CD8-positive, alpha-beta memory T cell (primary cell): ENCODE measurements at regions not wholly inside any gene's neighbourhood (a gene's known extent, or its start where the extent isn't known, plus 50 kb on each side); places are given as distances from the start of the nearest gene placed in this dataset.

Experiments
- CTCF ChIA-PET: fragments of 350-600 bp; sonication (Branson Sonifier 250); formaldehyde crosslinking; loops from one replicate; lab custom pipeline; 2021; ENCODE audit warnings: antibody characterized with exemption; lab: Charles Lee
- POLR2A ChIA-PET: fragments of 350-600 bp; sonication (Branson Sonifier 250); formaldehyde crosslinking; loops from one replicate; lab custom pipeline; 2021; ENCODE audit warnings: antibody characterized with exemption; lab: Charles Lee
- DNase-seq, 5 donors: peaks; one replicate each; pipeline versions ENCODE4 v3.0.0 to v3.0.0-alpha.2; 2020 to 2022; ENCODE audit warnings: mixed read lengths in 1 of 5
- H3K27ac ChIP-seq: one replicate; pipeline ENCODE4 v1.7.0; 2013; ENCODE audit warnings: low read depth, mild to moderate bottlenecking, low read length, moderate library complexity
- H3K27me3 ChIP-seq: 2 replicates; pipeline ENCODE4 v1.7.0; 2013; ENCODE audit warnings: low read length, mild to moderate bottlenecking; ENCODE audit not compliant: insufficient read depth, poor library complexity, severe bottlenecking
- H3K36me3 ChIP-seq: 2 replicates; pipeline ENCODE4 v1.7.0; 2013; ENCODE audit warnings: mild to moderate bottlenecking, low read length, moderate library complexity; ENCODE audit not compliant: insufficient read depth
- H3K4me1 ChIP-seq: 2 replicates; pipeline ENCODE4 v1.7.0; 2013; ENCODE audit warnings: mild to moderate bottlenecking, low read length, moderate library complexity; ENCODE audit not compliant: insufficient read depth
- H3K4me3 ChIP-seq: 2 replicates; pipeline ENCODE4 v1.7.0; 2013; ENCODE audit warnings: mild to moderate bottlenecking, low read length
- H3K9me3 ChIP-seq: 2 replicates; pipeline ENCODE4 v1.7.0; 2013; ENCODE audit warnings: mild to moderate bottlenecking, low read length
- H3K27ac Mint-ChIP-seq, 8 donors: one replicate each; pipeline ENCODE4 v1.8.0; 2020 to 2021; ENCODE audit warnings: mixed read lengths in 8 of 8, mild to moderate bottlenecking in 6 of 8, inconsistent platforms in 3 of 8, moderate library complexity in 3 of 8
- H3K27me3 Mint-ChIP-seq, 2 donors: one replicate each; pipeline ENCODE4 v1.8.0; 2020 to 2021; ENCODE audit warnings: mixed read lengths in 2 of 2, mild to moderate bottlenecking in 1 of 2, moderate library complexity in 1 of 2
- H3K36me3 Mint-ChIP-seq, 3 donors: one replicate each; pipeline ENCODE4 v1.8.0; 2020 to 2021; ENCODE audit warnings: mixed read lengths in 3 of 3, inconsistent platforms in 1 of 3, mild to moderate bottlenecking in 1 of 3
- H3K4me1 Mint-ChIP-seq, 3 donors: one replicate each; pipeline ENCODE4 v1.8.0; 2020 to 2021; ENCODE audit warnings: mixed read lengths in 3 of 3, inconsistent platforms in 1 of 3, mild to moderate bottlenecking in 1 of 3
- H3K4me3 Mint-ChIP-seq, 7 donors: one replicate each; pipeline ENCODE4 v1.8.0; 2020 to 2021; ENCODE audit warnings: mixed read lengths in 7 of 7, mild to moderate bottlenecking in 6 of 7, moderate library complexity in 4 of 7, inconsistent platforms in 2 of 7
- H3K9me3 Mint-ChIP-seq, 5 donors: one replicate each; pipeline ENCODE4 v1.8.0; 2020 to 2022; ENCODE audit warnings: mixed read lengths in 5 of 5, mild to moderate bottlenecking in 3 of 5, moderate library complexity in 2 of 5, inconsistent platforms in 1 of 5

- no peak overlapping the region for H3K27ac Mint-ChIP-seq
- POLR2A ChIA-PET: no interaction called here
Measured at GRCh38 chr2:14234911-14235310, 397.6 kb upstream of the LRATD1 start.

DNA sequence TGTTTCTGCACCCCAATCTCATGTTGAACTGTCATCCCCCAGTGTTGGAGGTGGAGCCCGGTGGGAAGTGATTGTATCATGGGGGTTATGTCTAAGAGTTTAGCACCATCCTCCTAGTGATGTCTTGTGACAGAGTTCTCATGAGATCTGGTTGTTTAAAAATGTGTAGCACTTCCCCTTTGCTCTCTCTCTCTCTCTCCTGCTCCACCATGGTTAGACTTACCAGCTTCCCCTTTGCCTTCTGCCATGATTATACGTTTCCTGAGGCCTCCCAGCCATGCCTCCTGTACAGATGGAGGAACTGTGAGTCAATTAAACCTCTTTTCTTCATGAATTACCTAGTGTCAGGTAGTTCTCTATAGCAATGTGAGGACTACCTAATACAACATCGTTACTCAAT, 396.9 kb upstream of the LRATD1 start:
- H3K9me3 Mint-ChIP-seq: peaks cover 0 to 21% (median 9%) of the 10 kb centered on the region in 5 donors
- no peak overlapping the region for H3K27ac Mint-ChIP-seq
- ChIA-PET CTCF (no interaction called here), POLR2A (no interaction called here)
- no peak overlapping the region for H3K4me3 ChIP-seq
- no peaks in the 10 kb centered on the region for H3K36me3 Mint-ChIP-seq
- H3K27me3 Mint-ChIP-seq: no peaks in the 10 kb centered on the region
- H3K27ac ChIP-seq: no peak overlapping the region
- no peaks in the 10 kb centered on the region for H3K27me3 ChIP-seq
- no peaks in the 10 kb centered on the region for H3K9me3 ChIP-seq
- no peaks in the 10 kb centered on the region for H3K36me3 ChIP-seq
- H3K4me3 Mint-ChIP-seq: no peak overlapping the region
- no peaks in the 10 kb centered on the region for H3K4me1 Mint-ChIP-seq
- DNase-seq: no peak
- no peaks in the 10 kb centered on the region for H3K4me1 ChIP-seq

More at GRCh38 chr2:14234911-14235310, 397.6 kb upstream of the LRATD1 start:
- no peak overlapping the region for H3K4me3 Mint-ChIP-seq
- DNase-seq: no peak
- CTCF ChIA-PET: no interaction called here
- peaks cover 0 to 22% (median 9%) of the 10 kb centered on the region in 5 donors for H3K9me3 Mint-ChIP-seq
- Histone ChIP-seq H3K36me3 (no peaks in the 10 kb centered on the region), H3K27me3 (no peaks in the 10 kb centered on the region), H3K9me3 (no peaks in the 10 kb centered on the region), H3K4me3 (no peak overlapping the region), H3K4me1 (no peaks in the 10 kb centered on the region), H3K27ac (no peak overlapping the region)
- no peaks in the 10 kb centered on the region for H3K4me1 Mint-ChIP-seq
- no peaks in the 10 kb centered on the region for H3K36me3 Mint-ChIP-seq
- H3K27me3 Mint-ChIP-seq: no peaks in the 10 kb centered on the region

DNA sequence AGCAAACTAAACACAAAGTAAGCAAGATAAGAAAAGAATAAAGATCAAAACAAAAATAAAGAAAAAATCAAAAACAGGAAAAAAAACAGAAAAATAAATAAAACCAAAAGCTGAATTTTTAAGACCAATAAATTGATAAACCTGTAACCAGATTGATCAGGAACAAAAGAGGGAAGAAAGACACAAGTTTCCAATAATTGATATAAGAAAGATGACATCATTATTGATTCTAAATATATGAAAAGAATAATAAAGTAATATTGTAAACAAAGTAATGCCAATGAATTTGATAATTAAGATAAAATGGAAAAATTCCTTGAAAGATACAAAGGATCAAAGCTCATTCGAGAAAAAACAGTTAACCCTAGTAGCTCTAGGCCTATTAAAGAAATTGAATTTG, 394.6 kb upstream of the LRATD1 start:
- Mint-ChIP-seq H3K4me1 (no peaks in the 10 kb centered on the region), H3K27ac (no peak overlapping the region), H3K36me3 (no peaks in the 10 kb centered on the region), H3K27me3 (no peaks in the 10 kb centered on the region), H3K4me3 (no peak overlapping the region), H3K9me3 (peaks cover 0 to 18% (median 6%) of the 10 kb centered on the region in 5 donors)
- Histone ChIP-seq H3K4me3 (no peak overlapping the region), H3K4me1 (no peaks in the 10 kb centered on the region), H3K36me3 (no peaks in the 10 kb centered on the region), H3K9me3 (no peaks in the 10 kb centered on the region), H3K27ac (no peak overlapping the region), H3K27me3 (no peaks in the 10 kb centered on the region)
- ChIA-PET POLR2A (no interaction called here), CTCF (no interaction called here)
- DNase-seq: no peak

- Mint-ChIP-seq H3K4me1 (no peaks in the 10 kb centered on the region), H3K27me3 (no peaks in the 10 kb centered on the region), H3K36me3 (no peaks in the 10 kb centered on the region), H3K4me3 (no peak overlapping the region), H3K27ac (no peak overlapping the region), H3K9me3 (peaks cover 0 to 17% (median 3%) of the 10 kb centered on the region in 5 donors)
- Histone ChIP-seq H3K27me3 (no peaks in the 10 kb centered on the region), H3K27ac (no peak overlapping the region), H3K4me1 (no peaks in the 10 kb centered on the region), H3K9me3 (no peaks in the 10 kb centered on the region), H3K4me3 (no peak overlapping the region), H3K36me3 (no peaks in the 10 kb centered on the region)
- no peak for DNase-seq
- POLR2A ChIA-PET: no interaction called here
- CTCF ChIA-PET: no interaction called here
Measured at GRCh38 chr2:14239605-14240004, 392.9 kb upstream of the LRATD1 start.

DNA sequence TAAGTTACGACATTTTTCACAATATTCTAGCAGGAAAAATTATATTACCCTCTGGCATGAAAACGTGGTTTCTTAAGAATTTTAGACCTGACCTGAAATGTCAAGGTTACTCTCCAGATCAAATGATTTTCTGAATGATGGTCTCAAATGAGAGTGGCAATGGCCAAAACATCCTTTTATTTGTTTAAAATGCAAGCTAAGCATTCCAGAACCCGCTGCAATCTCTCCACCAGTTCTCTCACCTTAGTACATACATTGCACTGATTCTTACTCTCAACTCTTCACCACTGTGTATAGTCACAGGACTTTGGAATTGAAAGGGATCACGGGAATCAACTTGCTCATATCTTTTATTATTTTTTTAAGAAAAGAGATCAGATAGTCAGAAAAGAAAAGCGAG, 391.6 kb upstream of the LRATD1 start:
- H3K9me3 ChIP-seq: no peaks in the 10 kb centered on the region
- H3K4me3 ChIP-seq: no peak overlapping the region
- Mint-ChIP-seq H3K4me3 (no peak overlapping the region), H3K4me1 (no peaks in the 10 kb centered on the region), H3K36me3 (no peaks in the 10 kb centered on the region), H3K27me3 (no peaks in the 10 kb centered on the region), H3K27ac (no peak overlapping the region), H3K9me3 (peaks cover 0 to 13% (median 3%) of the 10 kb centered on the region in 5 donors)
- POLR2A ChIA-PET: no interaction called here
- no peak for DNase-seq
- H3K36me3 ChIP-seq: no peaks in the 10 kb centered on the region
- CTCF ChIA-PET: no interaction called here
- H3K4me1 ChIP-seq: no peaks in the 10 kb centered on the region
- H3K27ac ChIP-seq: no peak overlapping the region
- no peaks in the 10 kb centered on the region for H3K27me3 ChIP-seq

GRCh38 chr2:14245901-14246300, 386.6 kb upstream of the LRATD1 start:
- Mint-ChIP-seq H3K27me3 (no peaks in the 10 kb centered on the region), H3K4me3 (no peak overlapping the region), H3K36me3 (no peaks in the 10 kb centered on the region), H3K4me1 (no peaks in the 10 kb centered on the region), H3K27ac (no peak overlapping the region), H3K9me3 (peaks cover 0 to 16% (median 3%) of the 10 kb centered on the region in 5 donors)
- CTCF ChIA-PET: no interaction called here
- H3K9me3 ChIP-seq: no peaks in the 10 kb centered on the region
- DNase-seq: no peak
- no peaks in the 10 kb centered on the region for H3K36me3 ChIP-seq
- POLR2A ChIA-PET: no interaction called here
- H3K4me1 ChIP-seq: no peaks in the 10 kb centered on the region
- no peak overlapping the region for H3K4me3 ChIP-seq
- H3K27me3 ChIP-seq: no peaks in the 10 kb centered on the region
- H3K27ac ChIP-seq: no peak overlapping the region

- Mint-ChIP-seq H3K36me3 (no peaks in the 10 kb centered on the region), H3K4me1 (no peaks in the 10 kb centered on the region), H3K27ac (no peak overlapping the region), H3K9me3 (peaks cover 0 to 15% (median 4%) of the 10 kb centered on the region in 5 donors), H3K4me3 (no peak overlapping the region), H3K27me3 (no peaks in the 10 kb centered on the region)
- no peak for DNase-seq
- Histone ChIP-seq H3K4me3 (no peak overlapping the region), H3K27ac (no peak overlapping the region), H3K9me3 (no peaks in the 10 kb centered on the region), H3K36me3 (no peaks in the 10 kb centered on the region), H3K4me1 (no peaks in the 10 kb centered on the region), H3K27me3 (no peaks in the 10 kb centered on the region)
- ChIA-PET CTCF (no interaction called here), POLR2A (no interaction called here)
Measured at GRCh38 chr2:14255135-14255820, 377.2 kb upstream of the LRATD1 start.

DNA sequence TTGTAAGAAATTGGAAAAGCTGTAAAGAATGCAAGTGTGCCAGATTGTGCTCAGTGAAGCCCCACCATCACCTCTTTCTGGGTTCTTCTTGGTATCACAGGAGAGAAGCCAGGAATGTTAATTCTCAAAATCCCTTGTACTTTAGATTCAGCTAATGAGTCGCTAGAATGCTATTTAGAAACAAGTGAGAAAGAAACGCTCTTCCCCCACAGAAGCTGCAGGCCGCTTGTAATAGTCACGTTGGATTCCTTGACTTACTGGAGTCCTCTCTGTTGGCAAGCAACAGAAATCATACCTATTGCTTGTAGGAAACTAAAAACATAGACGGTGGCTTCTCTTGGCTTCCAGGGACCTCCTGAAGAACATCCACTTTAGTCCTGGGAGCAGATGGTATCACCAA, 375.6 kb upstream of the LRATD1 start:
- peaks cover 0 to 9% (median 0%) of the 10 kb centered on the region in 5 donors for H3K9me3 Mint-ChIP-seq
- H3K4me3 Mint-ChIP-seq: no peak overlapping the region
- POLR2A ChIA-PET: no interaction called here
- CTCF ChIA-PET: no interaction called here
- no peak overlapping the region for H3K27ac ChIP-seq
- H3K36me3 ChIP-seq: no peaks in the 10 kb centered on the region
- no peaks in the 10 kb centered on the region for H3K36me3 Mint-ChIP-seq
- no peak overlapping the region for H3K27ac Mint-ChIP-seq
- H3K27me3 Mint-ChIP-seq: no peaks in the 10 kb centered on the region
- no peak overlapping the region for H3K4me3 ChIP-seq
- no peaks in the 10 kb centered on the region for H3K4me1 Mint-ChIP-seq
- H3K9me3 ChIP-seq: no peaks in the 10 kb centered on the region
- H3K4me1 ChIP-seq: no peaks in the 10 kb centered on the region
- no peaks in the 10 kb centered on the region for H3K27me3 ChIP-seq
- no peak for DNase-seq
